Hepatocyte (in vitro differentiated cells): ENCODE measurements at regions not wholly inside any gene's neighbourhood (a gene's known extent, or its start where the extent isn't known, plus 50 kb on each side); places are given as distances from the start of the nearest gene placed in this dataset.

Experiments used
- EZH2phosphoT487 ChIP-seq: fragments of 200-600 bp; sonication (generic); IDR thresholded peaks from one replicate; pipeline ENCODE4 v1.6.1; 2018; ENCODE audit warnings: antibody characterized with exemption, mild to moderate bottlenecking, low read depth, moderate library complexity; ENCODE audit not compliant: unreplicated experiment, severe bottlenecking
- TF ChIP-seq, protein P1 (sequence below): fragments of 200-600 bp; sonication (generic); IDR thresholded peaks from 2 replicates; pipeline ENCODE4 v1.5.1; 2016; ENCODE audit warnings: antibody characterized with exemption, mild to moderate bottlenecking; ENCODE audit not compliant: poor library complexity

DNA sequence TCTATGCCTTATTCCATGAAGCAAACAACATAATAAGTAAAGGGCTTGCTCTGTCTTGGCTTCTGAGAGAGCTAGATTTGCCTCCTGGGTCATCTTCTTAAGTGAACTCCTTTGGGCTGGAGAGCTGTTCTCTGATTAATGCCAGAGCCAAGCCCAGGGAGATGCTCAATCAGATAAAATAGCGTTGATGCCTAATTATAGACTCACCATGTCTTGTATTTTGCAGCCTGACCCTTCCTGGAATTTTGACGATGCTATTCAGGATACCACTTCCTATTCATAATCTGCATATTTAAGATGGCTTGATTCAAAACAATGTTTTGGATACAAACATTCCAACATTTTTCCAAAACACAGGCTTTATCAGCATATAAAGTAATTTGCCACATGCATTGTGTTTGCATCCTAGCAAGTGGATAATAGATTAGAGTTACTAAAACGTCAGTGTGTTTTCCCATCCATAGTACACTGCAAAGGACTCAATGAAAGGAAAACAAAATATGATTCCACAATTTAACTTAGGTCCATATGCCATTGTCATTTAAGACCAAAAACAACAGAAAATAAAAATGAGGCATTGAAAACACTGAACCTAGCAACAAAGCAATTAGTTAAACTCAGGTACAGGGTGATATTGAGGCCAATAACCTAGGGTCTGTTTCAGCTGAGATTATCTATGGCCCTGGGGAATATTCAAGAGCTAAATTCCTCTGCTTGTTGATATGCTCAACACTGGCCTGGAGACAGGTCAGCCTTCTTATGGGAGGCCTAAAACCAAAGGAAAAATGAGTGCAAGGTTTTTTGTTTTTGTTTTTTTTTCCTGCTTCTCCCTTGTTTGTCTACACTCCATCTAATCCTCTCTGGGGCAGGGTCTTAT lies 184.2 kb upstream of the FOXN3 start:
- TF ChIP-seq, protein P1, sequence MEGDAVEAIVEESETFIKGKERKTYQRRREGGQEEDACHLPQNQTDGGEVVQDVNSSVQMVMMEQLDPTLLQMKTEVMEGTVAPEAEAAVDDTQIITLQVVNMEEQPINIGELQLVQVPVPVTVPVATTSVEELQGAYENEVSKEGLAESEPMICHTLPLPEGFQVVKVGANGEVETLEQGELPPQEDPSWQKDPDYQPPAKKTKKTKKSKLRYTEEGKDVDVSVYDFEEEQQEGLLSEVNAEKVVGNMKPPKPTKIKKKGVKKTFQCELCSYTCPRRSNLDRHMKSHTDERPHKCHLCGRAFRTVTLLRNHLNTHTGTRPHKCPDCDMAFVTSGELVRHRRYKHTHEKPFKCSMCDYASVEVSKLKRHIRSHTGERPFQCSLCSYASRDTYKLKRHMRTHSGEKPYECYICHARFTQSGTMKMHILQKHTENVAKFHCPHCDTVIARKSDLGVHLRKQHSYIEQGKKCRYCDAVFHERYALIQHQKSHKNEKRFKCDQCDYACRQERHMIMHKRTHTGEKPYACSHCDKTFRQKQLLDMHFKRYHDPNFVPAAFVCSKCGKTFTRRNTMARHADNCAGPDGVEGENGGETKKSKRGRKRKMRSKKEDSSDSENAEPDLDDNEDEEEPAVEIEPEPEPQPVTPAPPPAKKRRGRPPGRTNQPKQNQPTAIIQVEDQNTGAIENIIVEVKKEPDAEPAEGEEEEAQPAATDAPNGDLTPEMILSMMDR = no peak
- no peak for TF ChIP-seq EZH2phosphoT487
